Effector CD8-positive, alpha-beta T cell (primary cell): ENCODE measurements at regions not wholly inside any gene's neighbourhood (a gene's known extent, or its start where the extent isn't known, plus 50 kb on each side); places are given as distances from the start of the nearest gene placed in this dataset.
A peak's percentile ranks its signal among the peaks of the same experiment; 100 is the strongest.

ENCODE experiments used
- DNase-seq: peaks from one replicate; lab custom pipeline; 2025; lab: John Stamatoyannopoulos, UW

GRCh38 chr9:89722712-89723111, 117.9 kb downstream of the GADD45G start:
- DNase-seq: no peak

- DNase-seq: no peak
Observed at GRCh38 chr9:89723469-89724100, 118.8 kb downstream of the GADD45G start.

- DNase-seq: no peak
Observed at GRCh38 chr9:89724659-89725058, 119.8 kb downstream of the GADD45G start.

GRCh38 chr9:89725271-89725670, 120.5 kb downstream of the GADD45G start:
- no peak for DNase-seq

GRCh38 chr9:89729954-89730530, 125.2 kb downstream of the GADD45G start:
- no peak for DNase-seq

- no peak for DNase-seq
Observed at GRCh38 chr9:89730715-89731114, 125.9 kb downstream of the GADD45G start.

- no peak for DNase-seq
Observed at GRCh38 chr9:89731262-89732182, 126.7 kb downstream of the GADD45G start.

- no peak for DNase-seq
Observed at GRCh38 chr9:89732295-89732938, 127.6 kb downstream of the GADD45G start.

GRCh38 chr9:89732939-89733324, 128.1 kb downstream of the GADD45G start:
- DNase-seq: no peak

GRCh38 chr9:89734600-89735041, 129.8 kb downstream of the GADD45G start:
- no peak for DNase-seq

- DNase-seq: no peak
Observed at GRCh38 chr9:89738137-89738932, 133.5 kb downstream of the GADD45G start.

GRCh38 chr9:89739511-89739910, 134.7 kb downstream of the GADD45G start:
- no peak for DNase-seq

GRCh38 chr9:89739916-89740315, 135.1 kb downstream of the GADD45G start:
- no peak for DNase-seq

- DNase-seq: no peak
Observed at GRCh38 chr9:89740722-89741121, 135.9 kb downstream of the GADD45G start.

- no peak for DNase-seq
Observed at GRCh38 chr9:89742660-89743059, 137.8 kb downstream of the GADD45G start.

GRCh38 chr9:89743216-89743572, 138.4 kb downstream of the GADD45G start:
- DNase-seq: no peak

GRCh38 chr9:89743573-89744254, 138.9 kb downstream of the GADD45G start:
- DNase-seq: peak; percentile 26

GRCh38 chr9:89744255-89744648, 139.4 kb downstream of the GADD45G start:
- no peak for DNase-seq

- DNase-seq: no peak
Observed at GRCh38 chr9:89744730-89745129, 139.9 kb downstream of the GADD45G start.

- no peak for DNase-seq
Observed at GRCh38 chr9:89745601-89746376, 141.0 kb downstream of the GADD45G start.
